ENCODE measurements at regions not wholly inside any gene's neighbourhood (a gene's known extent, or its start where the extent isn't known, plus 50 kb on each side); places are given as distances from the start of the nearest gene placed in this dataset.

GRCh38 chr21:35168735-35169134 lies 119.6 kb upstream of the RUNX1 start:
- intact Hi-C loops (cut with micrococcal nuclease) = no loop called here
- whole genome bisulfite sequencing (ENCODE audit: insufficient coverage) = 97% methylated on average over 4 of the region's 4 CpGs
- H3K36me3 Mint-ChIP-seq = no peaks in the 10 kb centered on the region
- no peak for DNase-seq
- TF ChIP-seq CTCF (IDR thresholded peaks at IDR 0.05) = no peak
- H3K4me3 Mint-ChIP-seq = no peak overlapping the region
- Histone ChIP-seq H3K4me3 (ENCODE audit: low read length) (no peak overlapping the region), H3K27me3 (ENCODE audit: control insufficient read depth, insufficient read depth, low read length) (no peaks in the 10 kb centered on the region), H3K27ac (ENCODE audit: low read length) (no peak overlapping the region), H3K36me3 (ENCODE audit: control insufficient read depth, insufficient read depth, low read length) (no peaks in the 10 kb centered on the region), H3K9me3 (ENCODE audit: control insufficient read depth, insufficient read depth, low read length) (no peaks in the 10 kb centered on the region), H3K4me1 (ENCODE audit: control insufficient read depth, insufficient read depth, low read length) (peaks cover 12% of the 10 kb centered on the region)
- peaks cover 0 to 7% of the 10 kb centered on the region in 2 donors for H3K27me3 Mint-ChIP-seq (ENCODE audit: low read depth in 2 of 2)
- no peak for ATAC-seq
- H3K27ac Mint-ChIP-seq = no peak overlapping the region
- no peaks in the 10 kb centered on the region for H3K9me3 Mint-ChIP-seq
- peaks cover 40% of the 10 kb centered on the region in 2 donors for H3K4me1 Mint-ChIP-seq

GRCh38 chr21:35164971-35165483 lies 115.9 kb upstream of the RUNX1 start:
- intact Hi-C loops (cut with micrococcal nuclease) = no loop called here
- no peak for ATAC-seq
- Histone ChIP-seq H3K27ac (ENCODE audit: low read length) (no peak overlapping the region), H3K36me3 (ENCODE audit: control insufficient read depth, insufficient read depth, low read length) (no peaks in the 10 kb centered on the region), H3K27me3 (ENCODE audit: control insufficient read depth, insufficient read depth, low read length) (no peaks in the 10 kb centered on the region), H3K4me1 (ENCODE audit: control insufficient read depth, insufficient read depth, low read length) (no peaks in the 10 kb centered on the region), H3K9me3 (ENCODE audit: control insufficient read depth, insufficient read depth, low read length) (no peaks in the 10 kb centered on the region), H3K4me3 (ENCODE audit: low read length) (no peak overlapping the region)
- H3K4me1 Mint-ChIP-seq = peaks cover 3 to 10% of the 10 kb centered on the region in 2 donors
- H3K36me3 Mint-ChIP-seq = no peaks in the 10 kb centered on the region
- peaks cover 0 to 10% of the 10 kb centered on the region in 2 donors for H3K27me3 Mint-ChIP-seq (ENCODE audit: low read depth in 2 of 2)
- H3K9me3 Mint-ChIP-seq = no peaks in the 10 kb centered on the region
- DNase-seq = no peak
- TF ChIP-seq CTCF (IDR thresholded peaks at IDR 0.05) = no peak
- 95% methylated on average over 3 of the region's 3 CpGs for WGBS (ENCODE audit: insufficient coverage)
- no peak overlapping the region for H3K27ac Mint-ChIP-seq
- H3K4me3 Mint-ChIP-seq = no peak overlapping the region

- WGBS (ENCODE audit: insufficient coverage) = 96% methylated on average over 2 of the region's 4 CpGs
- H3K36me3 Mint-ChIP-seq = no peaks in the 10 kb centered on the region
- no peak for ATAC-seq
- H3K4me3 ChIP-seq (ENCODE audit: low read length) = no peak overlapping the region
- H3K4me1 Mint-ChIP-seq = peaks cover 0 to 7% of the 10 kb centered on the region in 2 donors
- H3K27me3 Mint-ChIP-seq (ENCODE audit: low read depth in 2 of 2) = peaks cover 0 to 10% of the 10 kb centered on the region in 2 donors
- no peaks in the 10 kb centered on the region for H3K9me3 ChIP-seq (ENCODE audit: control insufficient read depth, insufficient read depth, low read length)
- no peaks in the 10 kb centered on the region for H3K4me1 ChIP-seq (ENCODE audit: control insufficient read depth, insufficient read depth, low read length)
- no peaks in the 10 kb centered on the region for H3K36me3 ChIP-seq (ENCODE audit: control insufficient read depth, insufficient read depth, low read length)
- no peaks in the 10 kb centered on the region for H3K9me3 Mint-ChIP-seq
- H3K4me3 Mint-ChIP-seq = no peak overlapping the region
- H3K27ac ChIP-seq (ENCODE audit: low read length) = no peak overlapping the region
- intact Hi-C loops (cut with micrococcal nuclease) = no loop called here
- no peak overlapping the region for H3K27ac Mint-ChIP-seq
- no peaks in the 10 kb centered on the region for H3K27me3 ChIP-seq (ENCODE audit: control insufficient read depth, insufficient read depth, low read length)
- no peak for TF ChIP-seq CTCF (IDR thresholded peaks at IDR 0.05)
- no peak for DNase-seq
These were observed 115.3 kb upstream of the RUNX1 start for GRCh38 chr21:35164380-35164779.

- H3K4me3 Mint-ChIP-seq = no peak overlapping the region
These were observed 114.3 kb upstream of the RUNX1 start for GRCh38 chr21:35163411-35163810.

More at GRCh38 chr21:35163411-35163810, 114.3 kb upstream of the RUNX1 start:
- no peak for TF ChIP-seq CTCF (IDR thresholded peaks at IDR 0.05)
- 87% methylated on average over 3 of the region's 3 CpGs for WGBS (ENCODE audit: insufficient coverage)
- Mint-ChIP-seq H3K36me3 (no peaks in the 10 kb centered on the region), H3K9me3 (no peaks in the 10 kb centered on the region), H3K4me1 (peaks cover 0 to 7% of the 10 kb centered on the region in 2 donors), H3K27ac (no peak overlapping the region), H3K27me3 (ENCODE audit: low read depth in 2 of 2) (peaks cover 0 to 10% of the 10 kb centered on the region in 2 donors)
- ATAC-seq (no peak), DNase-seq (no peak)
- Histone ChIP-seq H3K9me3 (ENCODE audit: control insufficient read depth, insufficient read depth, low read length) (no peaks in the 10 kb centered on the region), H3K27me3 (ENCODE audit: control insufficient read depth, insufficient read depth, low read length) (no peaks in the 10 kb centered on the region), H3K4me1 (ENCODE audit: control insufficient read depth, insufficient read depth, low read length) (no peaks in the 10 kb centered on the region), H3K36me3 (ENCODE audit: control insufficient read depth, insufficient read depth, low read length) (no peaks in the 10 kb centered on the region), H3K4me3 (ENCODE audit: low read length) (no peak overlapping the region), H3K27ac (ENCODE audit: low read length) (no peak overlapping the region)
- intact Hi-C loops (cut with micrococcal nuclease) = no loop called here

All from natural killer cell (primary cell).